ENCODE measurements at regions not wholly inside any gene's neighbourhood (a gene's known extent, or its start where the extent isn't known, plus 50 kb on each side); places are given as distances from the start of the nearest gene placed in this dataset.

DNA sequence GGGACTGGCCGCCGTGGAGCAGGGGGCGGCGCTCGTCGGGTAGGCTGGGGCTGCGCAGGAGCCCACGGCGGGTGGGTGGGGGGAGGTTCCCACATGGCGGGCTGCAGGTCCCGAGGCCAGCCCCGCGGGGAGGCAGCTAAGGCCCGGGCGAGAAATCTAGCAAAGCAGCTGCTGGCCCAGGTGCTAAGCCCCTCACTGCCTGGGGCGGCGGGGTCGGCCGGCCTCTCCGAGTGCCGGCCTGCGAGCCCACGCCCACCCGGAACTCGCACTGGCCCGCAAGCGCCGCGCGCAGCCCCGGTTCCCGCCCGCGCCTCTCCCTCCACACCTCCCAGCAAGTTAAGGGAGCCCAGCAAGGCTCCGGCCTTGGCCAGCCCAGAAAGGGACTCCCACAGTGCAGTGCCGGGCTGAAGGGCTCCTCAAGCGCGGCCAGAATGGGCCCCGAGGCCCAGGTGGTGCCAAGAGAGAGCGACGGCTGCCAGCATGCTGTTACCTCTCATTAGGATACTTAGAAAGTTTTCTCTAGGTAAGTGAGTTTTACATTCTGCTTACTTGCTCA, 1463.5 kb upstream of the MIR17HG start:
- ATAC-seq = no peak
- intact Hi-C loops (cut with DNase I, micrococcal nuclease) = no loop called here
- no peak for DNase-seq

DNA sequence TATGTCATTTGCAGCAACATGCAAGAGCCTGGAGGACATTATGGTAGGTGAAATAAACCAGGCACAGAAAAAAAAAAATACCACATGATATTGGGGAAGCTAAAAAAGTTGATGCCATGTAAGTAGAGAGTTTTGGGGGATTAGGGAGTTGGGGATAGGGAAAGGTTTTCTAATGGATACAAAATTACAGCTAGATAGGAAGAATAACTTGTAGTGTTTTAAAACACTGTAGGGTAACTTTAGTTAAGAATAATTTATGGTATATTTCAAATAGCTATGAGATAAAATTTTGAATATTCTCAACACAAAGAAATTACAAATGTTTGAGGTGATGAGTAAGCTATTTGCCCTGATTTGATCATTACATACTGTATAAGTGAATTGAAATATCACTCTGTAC, 1456.7 kb upstream of the MIR17HG start:
- intact Hi-C loops (cut with DNase I, micrococcal nuclease) = no loop called here
- ATAC-seq (no peak), DNase-seq (no peak)

DNA sequence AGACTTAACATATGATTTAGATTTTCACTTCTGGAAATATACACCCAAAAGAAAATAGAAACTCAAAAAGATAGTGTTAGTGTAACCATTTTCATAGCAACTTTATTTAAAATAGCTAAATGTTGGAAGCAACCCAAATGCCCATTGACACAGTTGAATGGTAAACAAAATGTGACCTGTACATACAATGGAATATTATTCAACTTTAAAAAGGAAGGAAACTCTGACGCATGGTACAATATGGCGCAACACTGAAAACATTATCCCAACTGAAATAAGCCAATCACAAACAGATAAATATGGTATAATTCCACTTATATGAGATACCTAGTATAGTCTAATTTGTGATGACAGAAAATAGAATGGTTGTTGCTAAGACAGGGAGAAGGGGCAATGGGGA, 1456.1 kb upstream of the MIR17HG start:
- intact Hi-C loops (cut with DNase I, micrococcal nuclease) = no loop called here
- DNase-seq (no peak), ATAC-seq (no peak)

DNA sequence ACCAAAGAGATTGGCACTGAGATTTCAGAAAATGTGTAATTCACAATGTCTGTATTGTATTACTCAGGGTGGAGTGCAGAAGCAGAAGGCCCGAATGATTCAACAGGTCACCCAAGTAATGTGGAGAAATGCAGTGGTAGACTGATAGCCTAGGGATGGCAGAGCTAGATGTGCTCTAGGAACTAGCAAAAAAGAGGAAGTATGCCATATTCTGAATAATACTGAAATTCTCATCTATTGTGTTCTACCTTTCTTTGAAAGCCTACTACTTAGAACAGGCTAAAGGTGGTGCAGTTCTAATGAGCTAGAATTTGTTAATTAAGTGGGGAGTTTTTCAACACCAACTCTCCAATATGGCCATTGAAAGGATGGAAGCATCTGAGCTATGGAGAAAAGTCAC, 1449.8 kb upstream of the MIR17HG start:
- intact Hi-C loops (cut with DNase I, micrococcal nuclease) = no loop called here
- DNase-seq (no peak), ATAC-seq (no peak)

DNA sequence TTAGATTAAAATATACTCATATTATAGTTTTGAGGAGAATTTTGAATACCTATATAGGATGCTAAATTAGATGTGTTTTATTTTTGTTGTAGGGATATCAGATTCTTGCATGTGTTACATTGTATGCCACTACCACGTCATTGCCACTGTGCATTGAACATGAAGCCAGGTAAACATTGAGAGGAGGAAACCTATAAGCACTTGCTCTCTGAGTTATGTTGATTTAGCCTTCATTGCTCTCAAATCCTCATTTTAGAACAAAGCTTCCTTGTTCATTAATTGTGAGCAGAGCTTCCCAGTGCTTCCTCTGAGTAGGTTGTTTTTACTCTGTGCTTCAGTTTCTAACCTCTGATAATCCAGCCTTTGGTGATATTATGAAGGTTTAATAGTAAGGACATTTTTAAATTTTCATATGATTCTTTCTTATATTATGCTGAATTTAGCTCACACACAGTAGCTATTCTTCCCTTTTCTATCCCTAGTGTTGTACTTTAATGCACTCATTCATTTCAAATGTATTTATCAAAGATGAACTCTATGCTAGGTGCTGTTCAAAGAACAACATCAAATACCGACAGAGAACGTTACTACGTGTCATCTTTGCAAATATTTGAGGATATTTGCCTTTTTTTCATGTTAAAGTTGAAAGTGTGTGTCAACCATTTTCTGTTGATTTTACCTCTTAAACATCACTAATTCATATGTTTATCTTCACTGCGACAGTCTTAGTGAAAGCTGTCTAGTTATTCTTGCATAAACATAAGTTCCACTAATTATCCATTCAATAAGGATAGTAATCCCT, 1448.0 kb upstream of the MIR17HG start:
- intact Hi-C loops (cut with DNase I, micrococcal nuclease) = no loop called here
- DNase-seq = no peak
- ATAC-seq = peak; percentile 92

DNA sequence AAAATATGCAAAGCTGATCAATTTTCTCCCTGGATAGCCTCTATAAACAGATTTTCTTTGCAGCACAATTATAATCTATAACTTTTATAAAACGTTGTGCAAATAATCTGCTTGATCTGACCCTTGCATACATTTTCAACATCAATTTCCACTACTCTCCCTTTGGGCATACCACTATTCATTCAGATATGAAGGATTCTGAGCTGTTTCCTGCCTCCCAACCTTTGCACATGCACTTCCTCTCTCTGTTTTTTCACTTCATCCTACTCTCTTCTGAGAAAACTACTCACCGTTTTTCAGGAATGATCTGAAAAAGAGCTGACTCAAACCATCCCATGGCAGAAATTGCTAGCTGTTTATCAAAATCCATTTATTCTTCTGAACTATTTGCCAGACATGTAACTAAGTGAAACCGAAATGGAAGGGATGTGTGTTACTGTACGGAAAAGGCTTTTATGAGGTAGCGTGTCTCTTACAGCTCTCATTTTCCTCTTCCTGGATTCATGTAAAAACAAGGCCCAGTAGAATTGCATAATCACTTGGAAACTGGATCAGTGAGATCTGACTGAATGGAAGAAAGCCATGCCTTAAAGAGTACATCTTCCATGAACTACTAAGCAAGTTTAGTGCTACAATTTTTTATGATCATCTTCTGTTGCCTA, 1447.3 kb upstream of the MIR17HG start:
- ATAC-seq (peak; percentile 88), DNase-seq (no peak)
- intact Hi-C loops (cut with DNase I, micrococcal nuclease) = no loop called here

DNA sequence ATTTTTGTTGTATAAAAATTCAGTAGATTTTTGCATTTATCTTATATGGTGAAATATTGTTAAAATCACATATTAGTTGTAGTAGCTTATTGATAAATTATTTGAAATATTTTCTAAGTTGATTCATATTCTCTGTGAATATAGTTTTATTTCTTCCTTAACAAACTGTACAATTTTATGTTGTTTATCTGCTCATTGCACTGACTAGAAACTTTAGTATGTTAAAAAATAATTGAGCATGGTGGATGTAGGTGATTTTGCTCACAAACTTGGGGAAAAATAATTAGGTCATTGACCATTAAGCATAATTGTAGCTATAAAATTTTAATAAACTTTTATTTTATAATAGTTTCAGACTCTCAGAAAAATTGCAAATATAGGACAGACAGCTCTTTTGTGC, 1445.3 kb upstream of the MIR17HG start:
- DNase-seq (no peak), ATAC-seq (no peak)
- intact Hi-C loops (cut with DNase I, micrococcal nuclease) = no loop called here

DNA sequence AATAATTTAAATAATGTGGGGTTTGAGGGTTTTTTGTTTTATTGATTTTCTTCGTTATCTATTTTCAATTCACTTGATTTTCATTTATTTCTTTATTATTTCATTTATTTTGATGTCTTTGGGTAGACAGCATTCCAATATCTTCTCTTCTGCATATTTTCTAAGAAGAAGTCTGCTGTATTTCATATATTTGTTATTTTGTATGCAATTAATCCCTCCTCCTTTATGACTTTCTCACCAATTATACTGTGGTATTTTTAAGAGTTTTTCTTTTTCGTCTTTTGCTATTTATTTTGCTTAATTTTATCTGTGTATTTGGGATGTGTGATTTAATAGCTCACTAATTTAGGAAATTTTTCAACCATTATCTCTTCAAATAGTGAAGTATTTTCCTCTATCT, 1444.4 kb upstream of the MIR17HG start:
- intact Hi-C loops (cut with DNase I, micrococcal nuclease) = no loop called here
- no peak for ATAC-seq

DNA sequence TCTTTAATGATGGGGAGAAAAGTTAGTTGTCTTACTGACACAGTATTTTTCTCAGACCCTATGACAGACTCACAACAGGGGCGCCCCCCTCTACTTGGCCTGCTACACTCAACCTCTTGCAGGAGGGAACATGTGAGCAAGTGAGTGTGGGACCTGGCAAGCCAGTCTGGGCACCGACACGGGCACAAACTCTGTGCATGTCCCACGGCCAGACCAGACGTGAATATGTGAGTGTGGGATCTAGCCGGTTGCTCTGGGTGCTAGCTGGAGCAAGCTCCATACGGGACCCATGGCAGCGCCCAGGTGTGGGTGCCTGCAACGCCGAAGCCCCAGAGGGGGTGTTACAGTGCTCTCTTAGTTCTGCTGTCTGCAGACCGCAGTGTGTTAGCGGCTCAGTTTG, 1437.3 kb upstream of the MIR17HG start:
- DNase-seq = no peak
- no peak for ATAC-seq
- intact Hi-C loops (cut with DNase I, micrococcal nuclease) = no loop called here

More for the DNA sequence above, 1444.4 kb upstream of the MIR17HG start:
- no peak for DNase-seq

DNA sequence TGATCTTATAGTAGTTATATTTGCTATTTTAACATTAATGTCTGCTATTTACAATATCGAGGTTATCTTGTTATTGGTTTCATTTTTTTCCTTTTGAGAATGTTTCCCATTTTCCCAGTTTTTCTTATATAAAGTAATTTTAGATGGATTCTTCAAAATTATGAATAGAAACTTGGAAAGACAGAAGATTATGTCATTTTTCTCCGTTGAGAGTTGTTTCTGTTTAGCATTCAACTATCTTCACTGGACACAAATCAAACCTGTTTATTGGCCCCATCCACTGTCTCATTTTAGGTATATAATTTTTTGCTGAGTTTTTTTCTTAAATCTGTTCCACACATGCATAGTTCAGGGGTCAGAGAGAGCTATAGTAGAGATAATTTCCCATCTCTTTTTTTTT, 1430.9 kb upstream of the MIR17HG start:
- ATAC-seq = no peak
- DNase-seq = no peak
- intact Hi-C loops (cut with DNase I, micrococcal nuclease) = no loop called here

DNA sequence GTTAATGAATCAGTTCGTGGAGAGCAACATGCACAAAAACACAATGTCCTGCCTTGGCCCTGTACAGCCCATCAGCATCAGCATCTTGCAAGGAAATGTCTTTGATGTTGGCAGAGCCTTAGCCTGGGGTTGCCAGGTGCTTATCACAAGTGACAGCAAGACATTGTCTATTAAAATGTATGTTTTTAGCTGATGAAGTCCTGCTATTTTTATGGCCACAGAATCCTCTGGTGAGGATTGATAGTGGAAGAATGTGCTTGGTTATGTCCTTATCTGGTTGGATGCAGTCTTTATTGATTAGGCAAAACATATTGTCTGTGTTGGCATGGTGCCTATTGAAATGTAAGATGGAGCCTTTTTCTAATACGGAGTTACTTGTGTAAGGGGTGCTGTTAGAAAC, 1427.0 kb upstream of the MIR17HG start:
- no peak for DNase-seq
- intact Hi-C loops (cut with DNase I, micrococcal nuclease) = no loop called here
- ATAC-seq = no peak

DNA sequence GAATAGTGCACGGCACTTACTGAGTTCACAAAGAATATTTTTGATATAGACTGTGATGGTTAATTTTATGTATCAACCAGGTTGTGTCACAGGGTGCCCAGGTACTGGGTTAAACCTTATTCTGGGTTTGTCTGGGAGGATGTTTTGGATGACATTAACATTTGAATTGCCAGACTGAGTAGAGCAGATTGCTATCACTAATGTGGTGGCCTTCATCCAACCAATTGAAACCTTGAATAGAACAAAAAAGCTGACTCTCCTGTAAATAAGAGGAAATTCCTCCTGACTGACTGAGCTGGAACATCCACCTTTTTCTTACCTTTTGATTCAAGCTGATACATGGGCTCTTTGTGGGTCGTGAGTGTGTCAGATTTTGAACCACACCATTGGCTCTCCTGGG, 1424.4 kb upstream of the MIR17HG start:
- ATAC-seq = no peak
- intact Hi-C loops (cut with DNase I, micrococcal nuclease) = no loop called here

DNA sequence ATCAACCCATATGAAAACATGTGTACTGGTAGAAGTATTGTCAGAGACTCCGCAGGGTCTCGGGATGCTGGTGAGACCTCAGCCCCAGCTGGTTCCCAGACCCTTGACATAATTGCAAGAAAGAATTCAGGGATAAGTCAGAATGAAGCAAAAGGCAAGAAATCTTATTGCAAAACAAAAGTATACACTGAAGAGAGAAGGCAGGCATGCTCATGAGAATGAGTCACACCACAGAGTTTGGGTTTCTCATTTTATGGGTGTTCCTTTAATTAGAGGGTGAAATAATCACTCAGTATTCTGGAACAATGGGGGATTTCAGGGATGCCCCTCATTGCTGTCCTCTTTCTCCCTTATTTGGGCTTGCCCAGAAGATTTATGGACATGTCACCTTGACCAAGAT, 1423.8 kb upstream of the MIR17HG start:
- ATAC-seq = no peak
- no peak for DNase-seq
- intact Hi-C loops (cut with DNase I, micrococcal nuclease) = no loop called here

More for the DNA sequence above, 1424.4 kb upstream of the MIR17HG start:
- no peak for DNase-seq

DNA sequence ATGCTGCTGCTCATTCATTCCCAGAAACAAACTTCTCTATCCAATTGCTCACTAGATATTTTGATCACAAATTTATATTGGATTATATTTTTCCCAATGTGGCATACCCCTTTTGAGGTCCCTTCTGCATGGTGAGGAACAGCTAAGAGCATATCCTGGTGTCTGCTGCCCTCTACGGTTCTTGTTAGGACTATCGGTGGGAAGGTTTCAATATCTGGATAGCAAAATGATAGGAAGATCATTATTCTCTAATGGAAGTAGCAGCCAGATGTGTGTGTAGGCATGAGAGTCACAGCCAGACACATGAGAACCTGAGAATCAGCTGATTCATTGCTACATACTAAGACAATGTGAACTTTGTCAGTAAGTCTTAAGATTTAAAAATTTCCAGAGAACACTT, 1422.4 kb upstream of the MIR17HG start:
- peak; percentile 44 for ATAC-seq
- intact Hi-C loops (cut with DNase I, micrococcal nuclease) = no loop called here
- no peak for DNase-seq

DNA sequence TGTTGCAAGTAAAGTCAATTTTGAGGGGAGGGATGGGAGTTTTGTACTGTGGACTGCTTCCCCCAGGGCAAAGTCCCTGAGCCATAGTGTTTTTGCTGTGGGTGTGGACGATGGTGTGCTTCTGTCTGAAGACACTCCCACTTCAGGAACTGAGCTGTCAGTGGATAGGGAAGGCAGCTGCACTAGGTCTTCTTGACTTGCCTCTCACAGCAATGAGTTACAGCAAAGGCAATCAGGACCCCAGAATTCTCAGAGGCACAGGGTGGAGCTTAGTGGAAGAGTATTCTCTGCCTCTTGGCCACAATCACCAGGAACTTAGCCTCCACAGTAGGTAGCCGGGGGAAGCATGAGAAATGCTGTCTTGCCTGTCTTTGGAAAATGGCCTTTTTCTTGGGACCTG, 1416.6 kb upstream of the MIR17HG start:
- ATAC-seq = peak; percentile 86
- no peak for DNase-seq
- intact Hi-C loops (cut with DNase I, micrococcal nuclease) = no loop called here

DNA sequence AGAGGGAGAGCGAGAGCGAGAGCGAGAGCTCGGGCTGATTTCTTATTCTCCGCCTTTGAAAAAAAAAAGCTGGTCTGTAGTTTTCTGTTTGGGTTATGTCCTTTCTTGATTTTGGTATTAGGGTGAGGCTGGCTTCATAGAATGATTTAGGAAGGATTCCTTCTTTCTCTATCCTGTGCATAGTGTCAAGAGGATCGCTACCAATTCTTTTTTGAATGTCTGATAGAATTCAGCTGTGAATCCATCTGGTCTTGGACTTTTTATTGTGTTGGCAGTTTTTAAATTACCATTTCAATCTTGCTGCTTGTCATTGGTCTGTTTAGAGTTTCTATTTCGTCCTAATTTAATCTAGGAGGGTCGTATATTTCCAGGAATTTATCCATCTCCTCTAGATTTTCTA, 1414.6 kb upstream of the MIR17HG start:
- intact Hi-C loops (cut with DNase I, micrococcal nuclease) = no loop called here
- ATAC-seq (no peak), DNase-seq (no peak)

DNA sequence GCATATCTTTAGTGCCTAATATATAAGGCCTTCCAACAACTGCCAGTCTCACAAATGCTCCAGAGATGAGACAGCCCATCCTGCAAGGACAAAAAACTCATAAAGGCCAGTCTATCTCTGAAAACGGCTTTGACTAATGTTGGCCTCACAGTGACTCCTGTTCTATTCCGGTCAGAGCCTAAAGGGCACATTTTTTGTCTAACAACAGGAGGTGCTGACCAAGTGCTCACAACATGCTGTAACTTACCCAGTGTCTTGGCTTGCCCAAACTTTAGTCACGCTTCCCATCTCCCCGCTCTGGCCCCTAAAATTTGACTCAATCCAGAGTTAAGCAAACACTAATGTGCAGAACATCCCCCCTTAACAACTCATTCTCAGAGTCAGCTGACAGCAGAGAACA, 1411.2 kb upstream of the MIR17HG start:
- ATAC-seq (no peak), DNase-seq (no peak)
- intact Hi-C loops (cut with DNase I, micrococcal nuclease) = no loop called here

DNA sequence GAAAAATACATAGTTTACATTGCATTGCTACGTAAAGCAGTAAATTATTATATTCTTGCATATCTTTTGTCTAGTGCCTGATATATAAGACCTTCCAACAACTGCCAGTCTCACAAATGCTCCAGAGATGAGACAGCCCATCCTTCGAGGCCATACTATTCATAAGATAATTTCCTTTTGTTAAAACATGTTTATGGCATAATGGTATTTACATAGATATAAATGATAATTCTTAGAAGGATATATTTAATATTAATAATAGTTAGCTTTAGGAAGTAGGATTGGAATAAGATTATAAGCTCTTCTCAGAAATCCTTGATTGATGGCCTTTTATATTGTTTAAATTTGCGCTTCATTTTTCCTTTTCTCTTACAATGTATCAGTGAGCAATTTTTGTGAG, 1410.1 kb upstream of the MIR17HG start:
- intact Hi-C loops (cut with DNase I, micrococcal nuclease) = no loop called here
- DNase-seq = no peak
- no peak for ATAC-seq

DNA sequence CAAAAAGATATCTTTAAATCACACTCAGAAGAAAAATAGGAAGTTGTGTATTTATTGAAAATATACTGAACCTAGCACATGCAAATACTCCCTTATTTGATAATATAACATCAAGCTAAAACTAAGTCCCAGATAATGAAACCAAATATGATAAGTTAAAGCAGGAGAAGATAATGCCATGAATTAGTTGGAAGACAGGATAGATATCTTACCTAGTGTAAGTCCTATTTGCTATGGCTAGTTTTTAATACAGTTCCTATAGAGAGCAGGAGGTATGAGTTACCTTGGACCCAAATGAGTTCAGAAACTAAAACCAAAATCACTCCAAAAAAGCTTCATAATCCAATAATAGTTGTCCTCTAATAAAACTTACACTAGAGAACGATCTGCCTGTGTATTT, 1407.1 kb upstream of the MIR17HG start:
- ATAC-seq = no peak
- intact Hi-C loops (cut with DNase I, micrococcal nuclease) = no loop called here
- DNase-seq = no peak

DNA sequence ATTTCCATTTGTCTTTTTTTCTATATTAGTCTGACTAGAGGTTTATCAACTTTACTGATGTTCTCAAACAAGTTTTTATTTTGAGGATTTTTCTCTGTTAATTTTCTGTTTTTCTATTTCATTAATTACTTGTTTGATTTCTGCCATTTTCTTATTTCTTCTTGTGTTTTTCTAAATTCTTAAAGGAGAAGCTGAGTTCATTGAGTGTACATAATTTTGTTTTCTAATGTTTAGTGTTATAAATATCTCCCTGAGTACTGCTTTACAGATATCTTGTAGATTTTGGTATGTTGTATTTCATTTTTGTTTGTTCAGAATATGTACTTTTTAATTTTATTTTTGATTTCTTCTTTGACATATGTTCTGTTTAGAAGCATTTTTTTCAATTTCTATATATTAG, 1404.3 kb upstream of the MIR17HG start:
- no peak for ATAC-seq
- DNase-seq = no peak
- intact Hi-C loops (cut with DNase I, micrococcal nuclease) = no loop called here

DNA sequence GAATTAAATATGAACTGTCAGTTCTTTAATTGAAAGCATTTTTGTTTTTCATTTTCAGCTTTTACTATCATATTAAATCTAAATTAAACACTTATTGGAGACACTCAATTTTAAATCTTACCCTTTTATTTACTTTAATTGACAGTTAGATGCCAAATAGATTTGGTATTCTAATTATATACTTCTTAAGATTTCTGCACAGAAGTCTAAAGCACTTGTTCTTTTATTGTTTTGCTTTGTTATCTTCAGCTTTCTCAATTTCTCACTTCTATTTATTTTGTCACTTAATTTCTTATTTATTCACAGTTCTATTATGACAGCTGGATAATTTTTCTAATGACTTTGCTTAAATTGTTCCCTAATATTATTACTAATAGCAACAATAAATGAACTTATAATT, 1397.3 kb upstream of the MIR17HG start:
- intact Hi-C loops (cut with DNase I, micrococcal nuclease) = no loop called here
- no peak for ATAC-seq
- DNase-seq = no peak

Data from left colon (tissue), 2 donors.